PC-3 (cell line): ENCODE measurements at regions not wholly inside any gene's neighbourhood (a gene's known extent, or its start where the extent isn't known, plus 50 kb on each side); places are given as distances from the start of the nearest gene placed in this dataset.

Experiments
- CTCF ChIP-seq: fragments of 300-600 bp; sonication (generic); conservative IDR thresholded peaks from 2 replicates; pipeline ENCODE4 v1.5.1; 2017; ENCODE audit warnings: antibody characterized with exemption, low read depth, mild to moderate bottlenecking, low read length
- EZH2 ChIP-seq: fragments of 300-600 bp; sonication (generic); IDR thresholded peaks from one replicate; pipeline ENCODE4 v1.6.1; 2017; ENCODE audit warnings: antibody characterized with exemption, mild to moderate bottlenecking, low read length; ENCODE audit not compliant: unreplicated experiment
- EZH2phosphoT487 ChIP-seq: fragments of 300-600 bp; sonication (generic); IDR thresholded peaks from 2 replicates; pipeline ENCODE4 v1.6.1; 2018; ENCODE audit warnings: mild to moderate bottlenecking, antibody characterized with exemption, low read length, borderline replicate concordance

DNA sequence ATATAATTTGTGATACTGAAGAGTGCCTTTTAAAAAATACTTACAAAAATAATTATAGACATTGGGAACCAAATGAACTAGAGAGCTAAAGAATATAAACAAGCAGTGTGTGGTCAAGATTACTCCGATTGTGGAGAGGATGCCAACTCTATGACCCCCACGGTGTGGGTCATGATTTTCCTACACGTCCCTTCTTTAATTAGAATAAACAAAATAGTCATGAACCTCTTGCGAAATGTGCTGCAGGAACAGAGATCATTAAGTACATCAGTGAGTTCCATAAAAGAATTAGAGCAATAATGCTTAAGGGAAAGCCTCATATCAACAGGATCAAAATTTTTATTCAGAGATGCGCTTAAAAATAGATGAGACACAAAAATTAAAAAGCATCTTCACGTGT is 476.6 kb upstream of the ROBO1 start:
- no peak for TF ChIP-seq CTCF
- TF ChIP-seq EZH2phosphoT487 = no peak
- TF ChIP-seq EZH2 = no peak
